ENCODE measurements at regions not wholly inside any gene's neighbourhood (a gene's known extent, or its start where the extent isn't known, plus 50 kb on each side); places are given as distances from the start of the nearest gene placed in this dataset.

DNA sequence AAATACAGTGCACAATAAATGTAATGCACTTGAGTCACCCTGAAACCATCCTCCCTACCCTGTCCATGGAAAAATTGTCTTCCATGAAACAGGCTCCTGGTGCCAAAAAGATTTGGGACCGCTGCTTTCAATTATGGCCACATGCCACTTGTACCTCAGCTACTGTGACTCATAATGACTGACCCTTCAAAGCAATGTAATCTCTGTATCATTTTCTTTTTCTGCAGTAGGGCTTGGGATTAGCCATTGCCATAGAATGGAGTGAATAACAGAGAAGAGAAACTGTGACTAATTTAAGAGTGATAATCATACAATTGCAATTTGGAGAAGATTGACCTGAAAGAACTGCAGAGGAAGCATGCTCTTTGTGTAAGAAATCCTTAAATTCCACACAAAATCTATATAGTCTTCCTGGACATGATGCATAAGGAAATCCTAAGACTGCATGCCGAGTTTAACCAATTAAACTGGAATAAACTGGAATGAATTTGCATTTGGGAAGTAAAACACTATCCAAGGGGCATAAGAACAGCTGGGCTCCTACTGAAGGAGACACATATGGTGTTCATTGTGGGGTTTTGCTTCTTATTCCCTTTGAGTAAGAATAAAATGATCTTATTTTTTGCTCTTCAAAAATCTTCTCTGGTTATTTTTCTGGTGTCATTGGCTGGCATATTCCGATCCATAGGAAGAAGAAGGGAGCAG is 59.5 kb upstream of the SLC7A1 start:
- no peak for DNase-seq

GRCh38 chr13:29654384-29654783 is 58.9 kb upstream of the SLC7A1 start:
- no peak for DNase-seq

DNA sequence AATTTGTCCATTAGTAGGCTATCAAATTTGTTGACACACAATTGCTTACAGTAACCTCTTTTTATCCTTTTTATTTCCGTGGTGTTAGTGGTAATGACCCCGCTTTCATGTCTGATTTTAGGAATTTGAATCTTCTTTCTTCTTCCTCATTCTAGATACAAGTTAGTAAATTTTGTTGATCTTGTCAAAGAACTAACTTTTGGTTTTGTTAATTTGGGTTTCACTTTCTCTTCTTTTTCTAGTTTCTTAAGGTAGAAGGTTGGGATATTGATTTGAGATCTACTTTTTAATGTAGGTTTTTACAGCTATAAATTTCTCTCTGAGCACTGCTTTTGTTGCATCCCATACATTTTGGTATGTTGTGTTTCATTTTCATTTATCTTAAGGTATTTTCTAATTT is 53.3 kb upstream of the SLC7A1 start:
- no peak for DNase-seq
